ENCODE measurements at regions not wholly inside any gene's neighbourhood (a gene's known extent, or its start where the extent isn't known, plus 50 kb on each side); places are given as distances from the start of the nearest gene placed in this dataset.

- H3K4me3 ChIP-seq (ENCODE audit: insufficient read depth, low read depth, low read length): no peak overlapping the region
- no peaks in the 10 kb centered on the region for H3K36me3 ChIP-seq (ENCODE audit: control insufficient read depth, insufficient read depth, low read length)
- H3K27me3 ChIP-seq (ENCODE audit: control insufficient read depth, insufficient read depth, low read length): no peaks in the 10 kb centered on the region
- H3K9me1 ChIP-seq (ENCODE audit: insufficient read depth, low read length): no peaks in the 10 kb centered on the region
- no peak overlapping the region for H2BK20ac ChIP-seq (ENCODE audit: low read depth, low read length)
- no peak overlapping the region for H3K27ac ChIP-seq (ENCODE audit: insufficient read depth, low read length)
- CTCF ChIA-PET: no interaction called here
- intact Hi-C loops (cut with micrococcal nuclease): no loop called here
- no peaks in the 10 kb centered on the region for H4K20me1 ChIP-seq (ENCODE audit: insufficient read depth, low read length)
- no peak overlapping the region for H3K23ac ChIP-seq (ENCODE audit: low read depth, low read length)
- H2BK5ac ChIP-seq (ENCODE audit: low read depth, low read length, poor library complexity, severe bottlenecking): no peak overlapping the region
- H2AK5ac ChIP-seq (ENCODE audit: low read depth, low read length): no peak overlapping the region
- no peak for TF ChIP-seq FOS (IDR thresholded peaks at IDR 0.05; ENCODE audit: low read depth, low read length)
- no peak for TF ChIP-seq MAFK (IDR thresholded peaks at IDR 0.05; ENCODE audit: low read depth, low read length)
- no peak for TF ChIP-seq RFX5 (IDR thresholded peaks at IDR 0.05; ENCODE audit: low read depth, low read length)
- no peak for TF ChIP-seq MAZ (IDR thresholded peaks at IDR 0.05; ENCODE audit: borderline replicate concordance, low read depth, low read length)
- 0 out of 2 replicates have a peak, but pooled peaks have one; percentile 16 for TF ChIP-seq CEBPB (IDR thresholded peaks at IDR 0.05; ENCODE audit: low read depth, low read length)
- no TSS peak for BruUV-seq (replicated peaks)
- H4K91ac ChIP-seq (ENCODE audit: insufficient read depth, low read depth, low read length): no peak overlapping the region
- no peak overlapping the region for H3K9ac ChIP-seq (ENCODE audit: low read depth, low read length)
- H2AFZ ChIP-seq (replicated peaks; ENCODE audit: low read length, poor library complexity): no peak overlapping the region
- H3K14ac ChIP-seq (replicated peaks; ENCODE audit: low read depth, low read length): no peak overlapping the region
- in situ Hi-C loops (cut with MboI; ENCODE audit: low sequenced_read_pairs): no loop called here
- no peak overlapping the region for H4K5ac ChIP-seq (ENCODE audit: low read depth, low read length)
- H2AK9ac ChIP-seq (replicated peaks; ENCODE audit: low read depth, low read length, poor library complexity): no peak overlapping the region
- POLR2A ChIA-PET (ENCODE audit: unreplicated experiment): no interaction called here
- peaks cover 13% of the 10 kb centered on the region for H3K9me3 ChIP-seq (ENCODE audit: control insufficient read depth, insufficient read depth, low read length)
- no peak overlapping the region for H4K8ac ChIP-seq (ENCODE audit: low read depth in 2 of 2, low read length in 2 of 2)
- 0% methylated on average over 1 of the region's 3 CpGs; no CpG with 5 or more reads in 1 of the 2 experiments for WGBS, 2 experiments (ENCODE audit: extremely low coverage in 2 of 2, insufficient read length in 1 of 2)
- H3K56ac ChIP-seq (ENCODE audit: extremely low read depth, insufficient read depth, low read length): no peak overlapping the region
- no peak overlapping the region for H2BK15ac ChIP-seq (ENCODE audit: low read depth, low read length)
- DNase-seq (no peak), ATAC-seq (ENCODE audit: low read depth) (no peak)
- no peak overlapping the region for H3K18ac ChIP-seq (ENCODE audit: low read depth, low read length)
- no peak overlapping the region for H3K4me2 ChIP-seq (ENCODE audit: low read depth, low read length)
- no peak overlapping the region for H2BK120ac ChIP-seq (ENCODE audit: low read depth, low read length)
- no peaks in the 10 kb centered on the region for H3K79me1 ChIP-seq (ENCODE audit: low read depth in 1 of 2, low read length in 2 of 2)
- H3K4me1 ChIP-seq (ENCODE audit: control insufficient read depth, insufficient read depth, low read length): no peaks in the 10 kb centered on the region
- H3K4ac ChIP-seq (ENCODE audit: low read depth, low read length): no peak overlapping the region
- dilution Hi-C loops (cut with HindIII; ENCODE audit: low sequenced_read_pairs, unreplicated experiment): no loop called here
Observed at GRCh38 chr7:156261581-156261980, 379.0 kb upstream of the RNF32 start.
